ENCODE measurements at regions not wholly inside any gene's neighbourhood (a gene's known extent, or its start where the extent isn't known, plus 50 kb on each side); places are given as distances from the start of the nearest gene placed in this dataset.

DNA sequence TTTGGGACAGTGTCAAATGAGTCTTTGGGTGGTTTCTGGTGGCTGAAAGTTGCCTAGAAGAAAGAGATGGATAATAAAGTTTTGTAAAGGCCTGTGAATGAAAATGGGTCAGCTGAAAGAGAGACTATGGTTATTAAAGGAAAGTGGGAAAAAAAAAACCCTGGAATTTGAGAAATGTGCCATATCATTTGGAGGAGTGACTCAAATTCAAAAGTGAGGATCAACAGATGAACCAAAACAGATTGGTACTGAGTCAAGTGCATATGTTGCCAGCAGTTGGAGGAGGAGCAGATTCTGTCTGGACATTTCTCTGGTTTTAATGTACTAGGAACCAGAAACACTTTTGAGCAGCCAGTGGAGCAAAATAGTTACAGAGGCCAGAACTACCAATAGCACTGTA lies 339.8 kb downstream of the KCNA4 start:
- TF ChIP-seq, protein P1, sequence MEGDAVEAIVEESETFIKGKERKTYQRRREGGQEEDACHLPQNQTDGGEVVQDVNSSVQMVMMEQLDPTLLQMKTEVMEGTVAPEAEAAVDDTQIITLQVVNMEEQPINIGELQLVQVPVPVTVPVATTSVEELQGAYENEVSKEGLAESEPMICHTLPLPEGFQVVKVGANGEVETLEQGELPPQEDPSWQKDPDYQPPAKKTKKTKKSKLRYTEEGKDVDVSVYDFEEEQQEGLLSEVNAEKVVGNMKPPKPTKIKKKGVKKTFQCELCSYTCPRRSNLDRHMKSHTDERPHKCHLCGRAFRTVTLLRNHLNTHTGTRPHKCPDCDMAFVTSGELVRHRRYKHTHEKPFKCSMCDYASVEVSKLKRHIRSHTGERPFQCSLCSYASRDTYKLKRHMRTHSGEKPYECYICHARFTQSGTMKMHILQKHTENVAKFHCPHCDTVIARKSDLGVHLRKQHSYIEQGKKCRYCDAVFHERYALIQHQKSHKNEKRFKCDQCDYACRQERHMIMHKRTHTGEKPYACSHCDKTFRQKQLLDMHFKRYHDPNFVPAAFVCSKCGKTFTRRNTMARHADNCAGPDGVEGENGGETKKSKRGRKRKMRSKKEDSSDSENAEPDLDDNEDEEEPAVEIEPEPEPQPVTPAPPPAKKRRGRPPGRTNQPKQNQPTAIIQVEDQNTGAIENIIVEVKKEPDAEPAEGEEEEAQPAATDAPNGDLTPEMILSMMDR (IDR thresholded peaks at IDR 0.05), result no peak
- no peak for TF ChIP-seq EP300 (IDR thresholded peaks at IDR 0.05; ENCODE audit: borderline replicate concordance in 1 of 2, low read depth in 1 of 2, low read length in 1 of 2)
- no peak for TF ChIP-seq FOSL2 (IDR thresholded peaks at IDR 0.05; ENCODE audit: borderline replicate concordance, low read depth)
- no peak for TF ChIP-seq RXRA (IDR thresholded peaks at IDR 0.05; ENCODE audit: borderline replicate concordance, low read depth)
- TF ChIP-seq, protein P2, sequence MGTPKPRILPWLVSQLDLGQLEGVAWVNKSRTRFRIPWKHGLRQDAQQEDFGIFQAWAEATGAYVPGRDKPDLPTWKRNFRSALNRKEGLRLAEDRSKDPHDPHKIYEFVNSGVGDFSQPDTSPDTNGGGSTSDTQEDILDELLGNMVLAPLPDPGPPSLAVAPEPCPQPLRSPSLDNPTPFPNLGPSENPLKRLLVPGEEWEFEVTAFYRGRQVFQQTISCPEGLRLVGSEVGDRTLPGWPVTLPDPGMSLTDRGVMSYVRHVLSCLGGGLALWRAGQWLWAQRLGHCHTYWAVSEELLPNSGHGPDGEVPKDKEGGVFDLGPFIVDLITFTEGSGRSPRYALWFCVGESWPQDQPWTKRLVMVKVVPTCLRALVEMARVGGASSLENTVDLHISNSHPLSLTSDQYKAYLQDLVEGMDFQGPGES (IDR thresholded peaks at IDR 0.05; ENCODE audit: low read depth, low read length), result no peak
- no peak for TF ChIP-seq REST (IDR thresholded peaks at IDR 0.05; ENCODE audit: low read depth, low read length)
- no peak for TF ChIP-seq SMC3 (IDR thresholded peaks at IDR 0.05; ENCODE audit: low read depth, low read length)
